H1 (cell line): ENCODE measurements at regions not wholly inside any gene's neighbourhood (a gene's known extent, or its start where the extent isn't known, plus 50 kb on each side); places are given as distances from the start of the nearest gene placed in this dataset.

Experiments used
- EP300 ChIP-seq, 2 experiments: IDR thresholded peaks; 1 replicate in 1 of 2; 2 replicates in 1 of 2; pipeline ENCODE4 v1.6.1; 2011 to 2012; ENCODE audit warnings: low read depth in 2 of 2, low read length in 2 of 2, mild to moderate bottlenecking in 2 of 2, borderline replicate concordance in 1 of 2, inconsistent platforms in 1 of 2, moderate library complexity in 1 of 2
- EZH2 ChIP-seq: fragments of 200-600 bp; sonication (generic); IDR thresholded peaks from 2 replicates; pipeline ENCODE4 v1.7.1; 2012; ENCODE audit warnings: low read depth, mild to moderate bottlenecking, moderate library complexity, low read length, inconsistent platforms; ENCODE audit not compliant: severe bottlenecking
- TF ChIP-seq, protein P1 (sequence below), 3 experiments: IDR thresholded peaks; 1 replicate in 2 of 3; 2 replicates in 1 of 3; pipeline versions ENCODE4 v1.5.1 to v1.6.1; 2011; ENCODE audit warnings: low read length in 3 of 3, mild to moderate bottlenecking in 3 of 3, inconsistent platforms in 2 of 3, low read depth in 1 of 3, moderate library complexity in 1 of 3; ENCODE audit not compliant: insufficient read depth in 1 of 3; ENCODE audit errors: control extremely low read depth in 1 of 3

GRCh38 chr3:162996368-162996767 lies 1499.8 kb downstream of the OTOL1 start:
- TF ChIP-seq EZH2 (no peak), EP300 (IDR thresholded peaks at IDR 0.05; ENCODE audit: borderline replicate concordance in 1 of 2, low read depth in 2 of 2, low read length in 2 of 2) (no peak)
- TF ChIP-seq, protein P1, sequence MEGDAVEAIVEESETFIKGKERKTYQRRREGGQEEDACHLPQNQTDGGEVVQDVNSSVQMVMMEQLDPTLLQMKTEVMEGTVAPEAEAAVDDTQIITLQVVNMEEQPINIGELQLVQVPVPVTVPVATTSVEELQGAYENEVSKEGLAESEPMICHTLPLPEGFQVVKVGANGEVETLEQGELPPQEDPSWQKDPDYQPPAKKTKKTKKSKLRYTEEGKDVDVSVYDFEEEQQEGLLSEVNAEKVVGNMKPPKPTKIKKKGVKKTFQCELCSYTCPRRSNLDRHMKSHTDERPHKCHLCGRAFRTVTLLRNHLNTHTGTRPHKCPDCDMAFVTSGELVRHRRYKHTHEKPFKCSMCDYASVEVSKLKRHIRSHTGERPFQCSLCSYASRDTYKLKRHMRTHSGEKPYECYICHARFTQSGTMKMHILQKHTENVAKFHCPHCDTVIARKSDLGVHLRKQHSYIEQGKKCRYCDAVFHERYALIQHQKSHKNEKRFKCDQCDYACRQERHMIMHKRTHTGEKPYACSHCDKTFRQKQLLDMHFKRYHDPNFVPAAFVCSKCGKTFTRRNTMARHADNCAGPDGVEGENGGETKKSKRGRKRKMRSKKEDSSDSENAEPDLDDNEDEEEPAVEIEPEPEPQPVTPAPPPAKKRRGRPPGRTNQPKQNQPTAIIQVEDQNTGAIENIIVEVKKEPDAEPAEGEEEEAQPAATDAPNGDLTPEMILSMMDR (IDR thresholded peaks at IDR 0.05; ENCODE audit: control extremely low read depth in 1 of 3, insufficient read depth in 1 of 3, low read depth in 1 of 3, low read length in 3 of 3): no peak
